Common myeloid progenitor, CD34-positive (primary cell): ENCODE measurements at regions not wholly inside any gene's neighbourhood (a gene's known extent, or its start where the extent isn't known, plus 50 kb on each side); places are given as distances from the start of the nearest gene placed in this dataset.

Experiments used
- CTCF ChIA-PET: fragments of 350-600 bp; sonication (Branson Sonifier 250); formaldehyde crosslinking; loops from one replicate; lab custom pipeline; 2021; ENCODE audit warnings: antibody characterized with exemption; lab: Charles Lee
- POLR2A ChIA-PET: fragments of 350-600 bp; sonication (Branson Sonifier 250); formaldehyde crosslinking; loops from one replicate; lab custom pipeline; 2021; ENCODE audit warnings: antibody characterized with exemption; lab: Charles Lee
- DNase-seq, 3 donors: peaks; one replicate each; pipeline versions ENCODE4 v3.0.0 to v3.0.0-alpha.2; 2013
- H3K27ac ChIP-seq, 2 experiments: 1 replicate in 1 of 2; 2 replicates in 1 of 2; pipeline ENCODE4 v1.7.0; 2013; ENCODE audit warnings: inconsistent platforms in 2 of 2, low read length in 2 of 2, mild to moderate bottlenecking in 2 of 2, low read depth in 1 of 2, moderate library complexity in 1 of 2; ENCODE audit not compliant: severe bottlenecking in 2 of 2, insufficient read depth in 1 of 2, poor library complexity in 1 of 2
- H3K27me3 ChIP-seq, 5 experiments: replicated peaks in 2 of 5; 1 replicate in 3 of 5; 2 replicates in 2 of 5; pipeline versions ENCODE4 v1.6.1 to v1.7.0; 2013; ENCODE audit warnings: low read length in 4 of 5, mild to moderate bottlenecking in 2 of 5, moderate library complexity in 2 of 5, inconsistent platforms in 1 of 5; ENCODE audit not compliant: insufficient read depth in 5 of 5, control insufficient read depth in 4 of 5
- H3K36me3 ChIP-seq, 4 experiments: 1 replicate in 2 of 4; 2 replicates in 2 of 4; pipeline versions ENCODE4 v1.6.1 to v1.7.0; 2013; ENCODE audit warnings: low read length in 3 of 4, control low read depth in 1 of 4, mild to moderate bottlenecking in 1 of 4; ENCODE audit not compliant: control insufficient read depth in 4 of 4, insufficient read depth in 4 of 4
- H3K4me1 ChIP-seq, 4 experiments: 1 replicate in 3 of 4; 2 replicates in 1 of 4; pipeline versions ENCODE4 v1.6.1 to v1.7.1; 2013; ENCODE audit warnings: low read length in 3 of 4, mild to moderate bottlenecking in 3 of 4, control low read depth in 1 of 4, inconsistent platforms in 1 of 4, moderate library complexity in 1 of 4; ENCODE audit not compliant: control insufficient read depth in 4 of 4, insufficient read depth in 4 of 4; ENCODE audit errors: control extremely low read depth in 1 of 4
- H3K4me3 ChIP-seq, 7 experiments: 1 replicate in 4 of 7; 2 replicates in 3 of 7; pipeline versions ENCODE4 v1.5.1 to v1.7.0; 2013; ENCODE audit warnings: mild to moderate bottlenecking in 7 of 7, low read length in 6 of 7, moderate library complexity in 6 of 7, inconsistent platforms in 2 of 7, low read depth in 2 of 7, control low read depth in 1 of 7; ENCODE audit not compliant: insufficient read depth in 4 of 7, control insufficient read depth in 1 of 7; ENCODE audit errors: extremely low read depth in 1 of 7
- H3K9me3 ChIP-seq, 5 experiments: 1 replicate in 4 of 5; 2 replicates in 1 of 5; pipeline versions ENCODE4 v1.6.1 to v1.7.1; 2013; ENCODE audit warnings: low read length in 4 of 5, mild to moderate bottlenecking in 2 of 5, inconsistent platforms in 1 of 5, low read depth in 1 of 5, moderate library complexity in 1 of 5; ENCODE audit not compliant: control insufficient read depth in 4 of 5, insufficient read depth in 2 of 5; ENCODE audit errors: control extremely low read depth in 1 of 5
- WGBS: methylation state at CpG from one replicate; pipeline ENCODE4 v1.1.5; 2013; ENCODE audit not compliant: insufficient coverage; 5-methylcytosine and 5-hydroxymethylcytosine counted together

DNA sequence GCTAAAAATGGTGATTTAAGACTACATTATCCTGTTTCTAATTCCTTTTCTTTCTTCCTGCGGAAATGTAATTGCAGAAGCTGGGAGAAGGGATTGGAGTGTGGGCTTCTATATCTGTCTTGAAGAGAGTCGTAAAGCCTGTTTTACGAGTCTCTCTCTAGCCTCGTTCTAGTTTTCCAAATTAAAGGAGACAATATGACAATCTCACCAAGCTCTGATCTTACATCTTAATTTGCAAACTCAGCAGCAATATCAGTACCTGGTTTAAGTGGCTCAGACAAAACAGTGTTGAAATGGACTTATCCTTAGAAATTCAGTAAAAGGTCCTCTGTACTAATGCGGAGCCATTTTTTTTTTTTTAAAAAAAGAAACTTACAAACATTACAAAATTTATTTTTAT, 349.5 kb upstream of the HAND2 start:
- Histone ChIP-seq H3K4me1 (no peaks in the 10 kb centered on the region), H3K36me3 (no peaks in the 10 kb centered on the region), H3K9me3 (no peaks in the 10 kb centered on the region), H3K4me3 (no peak overlapping the region), H3K27ac (no peak overlapping the region), H3K27me3 (peaks cover 0 to 15% (median 3%) of the 10 kb centered on the region in 5 experiments)
- CTCF ChIA-PET = no interaction called here
- DNase-seq = no peak
- POLR2A ChIA-PET = interaction anchor here (0.6 to 0.7 kb wide), 2 partner anchors 13 to 315 kb away, joined by 3 read pairs; no protein-coding TSS in a partner anchor
- WGBS = 20% methylated on average over 1 of the region's 5 CpGs

DNA sequence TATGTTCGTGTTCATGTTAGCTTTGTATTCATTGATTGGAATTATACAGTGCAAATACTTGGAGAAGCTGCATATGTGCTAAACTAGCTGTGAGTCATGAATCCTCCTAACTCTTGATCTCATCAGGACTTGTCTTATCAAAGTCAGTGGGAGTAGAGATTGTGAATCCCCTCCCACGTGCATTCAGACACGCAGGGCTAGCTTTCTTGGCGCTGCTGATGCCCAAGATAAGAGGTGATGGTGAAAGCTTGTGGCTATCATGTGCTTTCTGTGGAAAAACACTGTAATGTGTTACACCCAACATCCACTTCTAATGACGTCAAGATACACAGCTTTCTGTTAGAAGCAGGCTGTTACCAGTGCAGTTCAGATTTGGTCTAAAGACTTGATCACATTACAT, 348.7 kb upstream of the HAND2 start:
- Histone ChIP-seq H3K4me1 (no peaks in the 10 kb centered on the region), H3K9me3 (no peaks in the 10 kb centered on the region), H3K27me3 (peaks cover 0 to 17% (median 3%) of the 10 kb centered on the region in 5 experiments), H3K36me3 (no peaks in the 10 kb centered on the region), H3K27ac (no peak overlapping the region), H3K4me3 (no peak overlapping the region)
- DNase-seq = no peak
- WGBS = no CpG with 5 or more reads among the region's 5 CpGs
- CTCF ChIA-PET = no interaction called here
- POLR2A ChIA-PET = interaction anchor here (0.7 kb wide), 1 partner anchor 12 kb away, joined by 3 read pairs; no protein-coding TSS in a partner anchor

- Histone ChIP-seq H3K27ac (no peak overlapping the region), H3K36me3 (no peaks in the 10 kb centered on the region), H3K27me3 (peaks cover 0 to 7% (median 2%) of the 10 kb centered on the region in 5 experiments), H3K9me3 (no peaks in the 10 kb centered on the region), H3K4me3 (no peak overlapping the region), H3K4me1 (no peaks in the 10 kb centered on the region)
- ChIA-PET POLR2A (no interaction called here), CTCF (no interaction called here)
- no peak for DNase-seq
Observed at GRCh38 chr4:173871643-173872042, 341.6 kb upstream of the HAND2 start.

- no peak for DNase-seq
- Histone ChIP-seq H3K27ac (no peak overlapping the region), H3K9me3 (peaks cover 0 to 12% (median 2%) of the 10 kb centered on the region in 5 experiments), H3K36me3 (no peaks in the 10 kb centered on the region), H3K4me3 (no peak overlapping the region), H3K4me1 (no peaks in the 10 kb centered on the region), H3K27me3 (no peaks in the 10 kb centered on the region)
- no CpG with 5 or more reads among the region's 3 CpGs for WGBS
- ChIA-PET POLR2A (interaction anchor here (0.6 kb wide), 2 partner anchors 13 to 66 kb away, joined by 3 read pairs; no protein-coding TSS in a partner anchor), CTCF (interaction anchor here (0.7 kb wide), 1 partner anchor 15 kb away, joined by 3 read pairs; no protein-coding TSS in a partner anchor)
Observed at GRCh38 chr4:173866322-173867026, 336.4 kb upstream of the HAND2 start.

DNA sequence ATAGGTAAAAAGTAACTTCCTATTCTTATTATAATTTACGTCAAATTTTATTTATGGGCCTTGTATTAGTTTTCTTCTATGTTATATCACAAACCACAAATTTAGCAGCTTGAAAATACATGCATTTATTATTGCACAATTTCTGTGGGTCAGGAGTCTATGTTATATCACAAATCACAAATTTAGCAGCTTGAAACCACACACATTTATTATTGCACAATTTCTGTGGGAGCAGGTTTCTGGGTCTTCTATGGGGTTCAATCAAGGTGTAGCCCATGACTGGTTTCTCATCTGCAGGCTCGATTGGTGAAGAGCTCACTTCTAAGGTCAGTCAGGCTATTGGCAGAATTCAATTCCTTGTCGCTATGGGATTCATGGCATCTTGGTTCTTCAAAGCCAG, 332.7 kb upstream of the HAND2 start:
- CTCF ChIA-PET = no interaction called here
- Histone ChIP-seq H3K4me1 (no peaks in the 10 kb centered on the region), H3K36me3 (no peaks in the 10 kb centered on the region), H3K4me3 (no peak overlapping the region), H3K27me3 (peaks cover 0 to 3% (median 0%) of the 10 kb centered on the region in 5 experiments), H3K27ac (no peak overlapping the region), H3K9me3 (peaks cover 0 to 12% (median 2%) of the 10 kb centered on the region in 5 experiments)
- whole genome bisulfite sequencing = 90% methylated on average over 1 of the region's 3 CpGs
- no peak for DNase-seq
- POLR2A ChIA-PET = no interaction called here

DNA sequence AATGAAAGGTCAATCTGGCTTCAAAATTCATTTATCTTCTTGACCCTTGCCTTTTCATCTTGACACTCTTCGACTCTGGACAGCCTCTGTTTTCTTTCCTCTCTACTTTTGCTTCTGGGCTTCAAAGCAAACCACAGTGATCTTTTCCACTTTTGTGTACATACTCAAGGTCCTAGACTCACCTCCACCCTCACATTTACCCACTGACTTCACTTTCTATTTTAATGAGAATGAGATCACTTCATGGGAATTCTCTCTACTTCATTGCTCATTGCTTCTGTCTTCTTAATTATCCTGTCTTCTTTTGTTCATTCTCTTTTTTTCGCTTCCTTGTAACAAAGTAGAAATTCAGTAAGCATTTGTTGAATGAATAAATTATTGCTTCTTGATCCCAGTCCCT, 330.1 kb upstream of the HAND2 start:
- peaks cover 0 to 3% (median 0%) of the 10 kb centered on the region in 5 experiments for H3K27me3 ChIP-seq
- 71% methylated on average over 1 of the region's 2 CpGs for WGBS
- H3K27ac ChIP-seq = no peak overlapping the region
- H3K4me3 ChIP-seq = no peak overlapping the region
- POLR2A ChIA-PET = no interaction called here
- no peaks in the 10 kb centered on the region for H3K36me3 ChIP-seq
- DNase-seq = no peak
- CTCF ChIA-PET = no interaction called here
- peaks cover 0 to 12% (median 2%) of the 10 kb centered on the region in 5 experiments for H3K9me3 ChIP-seq
- H3K4me1 ChIP-seq = no peaks in the 10 kb centered on the region

DNA sequence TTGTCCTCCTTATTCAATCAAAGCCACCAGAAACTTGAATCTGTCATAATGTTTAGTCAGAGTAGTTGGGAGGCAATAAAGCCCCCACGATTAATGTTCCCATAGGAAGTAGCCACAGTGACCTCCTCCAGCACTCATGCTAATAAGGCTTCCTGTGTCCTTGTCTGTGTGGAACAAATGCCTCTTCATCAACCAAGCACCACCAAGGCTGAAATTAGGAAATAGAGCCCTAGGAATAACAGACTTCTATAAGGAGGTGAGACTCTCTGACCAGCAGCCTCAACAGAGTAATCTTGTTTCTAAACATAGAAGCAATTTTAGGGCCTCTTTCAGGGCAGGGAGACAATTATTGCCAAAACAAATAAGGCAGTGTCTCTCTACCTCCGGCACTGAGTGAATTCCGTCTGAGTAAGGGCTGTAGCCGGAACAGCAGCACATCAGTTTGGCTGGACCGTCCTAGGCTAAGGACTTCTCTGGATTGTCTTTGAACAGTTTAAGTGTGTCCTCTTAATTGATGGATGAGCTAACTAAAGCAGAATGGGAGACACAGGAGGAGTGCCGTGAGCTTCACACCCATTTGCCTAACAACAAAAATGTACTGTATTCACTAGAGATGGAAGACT, 329.2 kb upstream of the HAND2 start:
- no peak overlapping the region for H3K27ac ChIP-seq
- no peaks in the 10 kb centered on the region for H3K4me1 ChIP-seq
- DNase-seq = no peak
- peaks cover 0 to 5% (median 0%) of the 10 kb centered on the region in 5 experiments for H3K9me3 ChIP-seq
- peaks cover 0 to 3% (median 0%) of the 10 kb centered on the region in 5 experiments for H3K27me3 ChIP-seq
- ChIA-PET CTCF (no interaction called here), POLR2A (no interaction called here)
- no peaks in the 10 kb centered on the region for H3K36me3 ChIP-seq
- WGBS = 68% methylated on average over 4 of the region's 6 CpGs
- H3K4me3 ChIP-seq = no peak overlapping the region
